Activated CD8-positive, alpha-beta T cell treated with anti-CD3 and anti-CD28 coated beads for 36 hours (primary cell): ENCODE measurements at regions not wholly inside any gene's neighbourhood (a gene's known extent, or its start where the extent isn't known, plus 50 kb on each side); places are given as distances from the start of the nearest gene placed in this dataset.

Experiments
- ATAC-seq: fragments of 200-7000 bp; cut with Tn5 transposase; one replicate; pipeline ENCODE4 v1.10.0; 2021; ENCODE audit warnings: mild to moderate bottlenecking, moderate library complexity
- CTCF ChIA-PET: fragments of 350-600 bp; sonication (Branson Sonifier 250); formaldehyde crosslinking; loops from one replicate; lab custom pipeline; 2021; ENCODE audit warnings: antibody characterized with exemption; lab: Charles Lee
- POLR2A ChIA-PET: fragments of 350-600 bp; sonication (Branson Sonifier 250); formaldehyde crosslinking; loops from one replicate; lab custom pipeline; 2021; ENCODE audit warnings: antibody characterized with exemption; lab: Charles Lee
- DNase-seq: peaks from one replicate; pipeline ENCODE4 v3.0.0-alpha.2; 2020
- H3K27ac Mint-ChIP-seq: one replicate; pipeline ENCODE4 v1.8.0; 2021; ENCODE audit warnings: mild to moderate bottlenecking, mixed read lengths
- H3K27me3 Mint-ChIP-seq: one replicate; pipeline ENCODE4 v1.8.0; 2021; ENCODE audit warnings: mixed read lengths
- H3K36me3 Mint-ChIP-seq: one replicate; pipeline ENCODE4 v1.8.0; 2021; ENCODE audit warnings: low read depth, mixed read lengths
- H3K4me1 Mint-ChIP-seq: one replicate; pipeline ENCODE4 v1.8.0; 2021; ENCODE audit warnings: low read depth, mixed read lengths
- H3K4me3 Mint-ChIP-seq: one replicate; pipeline ENCODE4 v1.8.0; 2021; ENCODE audit warnings: mild to moderate bottlenecking, moderate library complexity, mixed read lengths
- H3K9me3 Mint-ChIP-seq: one replicate; pipeline ENCODE4 v1.8.0; 2021; ENCODE audit warnings: mixed read lengths
- intact Hi-C: fragments of 100-400 bp; cut with micrococcal nuclease; formaldehyde crosslinking; loops from one replicate; pipeline ENCODE4 v1.10.0; 2022
- TF ChIP-seq, protein P1 (sequence below): fragments of 200-600 bp; IDR thresholded peaks from one replicate; pipeline ENCODE4 v1.8.0; 2022; ENCODE audit warnings: antibody characterized with exemption, mild to moderate bottlenecking

DNA sequence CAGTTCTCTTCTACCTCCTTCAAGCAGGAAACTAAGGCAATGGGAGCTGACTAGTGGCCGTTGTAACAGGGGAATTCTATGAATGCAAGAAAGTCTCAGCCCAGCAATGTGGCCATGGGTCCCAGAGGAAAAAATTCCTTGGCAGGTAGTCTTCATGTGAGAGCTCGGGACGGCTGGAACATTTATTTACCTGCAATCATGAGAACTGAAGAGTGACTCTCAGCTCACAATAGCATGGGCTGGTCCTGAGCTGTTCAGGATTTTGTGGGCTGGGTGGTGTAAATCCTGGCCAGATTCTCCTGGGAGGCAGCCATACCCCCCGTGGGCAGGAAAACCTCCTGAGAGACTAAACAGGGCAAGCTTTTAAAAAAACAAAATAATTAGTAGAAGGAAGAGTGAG is 330.3 kb upstream of the CTNNB1 start:
- H3K27me3 Mint-ChIP-seq: peaks cover 5% of the 10 kb centered on the region
- no peak overlapping the region for H3K4me3 Mint-ChIP-seq
- H3K4me1 Mint-ChIP-seq: no peaks in the 10 kb centered on the region
- DNase-seq (no peak), ATAC-seq (no peak)
- no peaks in the 10 kb centered on the region for H3K36me3 Mint-ChIP-seq
- no peak overlapping the region for H3K27ac Mint-ChIP-seq
- POLR2A ChIA-PET: no interaction called here
- TF ChIP-seq, protein P1, sequence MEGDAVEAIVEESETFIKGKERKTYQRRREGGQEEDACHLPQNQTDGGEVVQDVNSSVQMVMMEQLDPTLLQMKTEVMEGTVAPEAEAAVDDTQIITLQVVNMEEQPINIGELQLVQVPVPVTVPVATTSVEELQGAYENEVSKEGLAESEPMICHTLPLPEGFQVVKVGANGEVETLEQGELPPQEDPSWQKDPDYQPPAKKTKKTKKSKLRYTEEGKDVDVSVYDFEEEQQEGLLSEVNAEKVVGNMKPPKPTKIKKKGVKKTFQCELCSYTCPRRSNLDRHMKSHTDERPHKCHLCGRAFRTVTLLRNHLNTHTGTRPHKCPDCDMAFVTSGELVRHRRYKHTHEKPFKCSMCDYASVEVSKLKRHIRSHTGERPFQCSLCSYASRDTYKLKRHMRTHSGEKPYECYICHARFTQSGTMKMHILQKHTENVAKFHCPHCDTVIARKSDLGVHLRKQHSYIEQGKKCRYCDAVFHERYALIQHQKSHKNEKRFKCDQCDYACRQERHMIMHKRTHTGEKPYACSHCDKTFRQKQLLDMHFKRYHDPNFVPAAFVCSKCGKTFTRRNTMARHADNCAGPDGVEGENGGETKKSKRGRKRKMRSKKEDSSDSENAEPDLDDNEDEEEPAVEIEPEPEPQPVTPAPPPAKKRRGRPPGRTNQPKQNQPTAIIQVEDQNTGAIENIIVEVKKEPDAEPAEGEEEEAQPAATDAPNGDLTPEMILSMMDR: no peak
- intact Hi-C loops: no loop called here
- CTCF ChIA-PET: no interaction called here
- H3K9me3 Mint-ChIP-seq: no peaks in the 10 kb centered on the region

DNA sequence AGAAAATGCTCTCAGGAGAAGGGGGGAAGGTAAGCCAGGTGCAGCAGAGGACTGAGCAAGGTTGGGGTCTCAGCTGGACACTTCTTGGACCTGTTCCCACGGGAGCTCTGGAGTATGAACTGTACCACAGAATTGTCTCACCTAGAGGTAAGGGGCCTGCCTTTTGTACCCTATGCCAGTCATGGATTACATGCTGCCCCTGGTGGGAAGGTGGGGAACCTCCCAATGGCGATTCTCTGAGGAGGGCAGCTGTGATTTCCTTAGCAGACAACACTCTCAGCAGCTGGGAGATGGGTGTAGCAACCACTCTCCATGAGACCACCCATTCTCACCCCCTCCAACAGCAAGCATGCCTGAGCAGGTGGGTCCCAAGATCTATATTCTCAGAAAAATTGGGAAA is 329.4 kb upstream of the CTNNB1 start:
- DNase-seq (no peak), ATAC-seq (no peak)
- TF ChIP-seq, protein P1: no peak
- no peaks in the 10 kb centered on the region for H3K4me1 Mint-ChIP-seq
- no peak overlapping the region for H3K4me3 Mint-ChIP-seq
- H3K27me3 Mint-ChIP-seq: peaks cover 5% of the 10 kb centered on the region
- POLR2A ChIA-PET: no interaction called here
- no peaks in the 10 kb centered on the region for H3K9me3 Mint-ChIP-seq
- CTCF ChIA-PET: no interaction called here
- H3K36me3 Mint-ChIP-seq: no peaks in the 10 kb centered on the region
- H3K27ac Mint-ChIP-seq: no peak overlapping the region
- intact Hi-C loops: no loop called here

- peaks cover 5% of the 10 kb centered on the region for H3K27me3 Mint-ChIP-seq
- H3K4me3 Mint-ChIP-seq: no peak overlapping the region
- H3K27ac Mint-ChIP-seq: no peak overlapping the region
- CTCF ChIA-PET: no interaction called here
- intact Hi-C loops: no loop called here
- DNase-seq: no peak
- POLR2A ChIA-PET: no interaction called here
- TF ChIP-seq, protein P1: no peak
- no peaks in the 10 kb centered on the region for H3K4me1 Mint-ChIP-seq
- no peaks in the 10 kb centered on the region for H3K9me3 Mint-ChIP-seq
- ATAC-seq: no peak
- H3K36me3 Mint-ChIP-seq: no peaks in the 10 kb centered on the region
Measured at GRCh38 chr3:40871394-40871793, 327.9 kb upstream of the CTNNB1 start.

DNA sequence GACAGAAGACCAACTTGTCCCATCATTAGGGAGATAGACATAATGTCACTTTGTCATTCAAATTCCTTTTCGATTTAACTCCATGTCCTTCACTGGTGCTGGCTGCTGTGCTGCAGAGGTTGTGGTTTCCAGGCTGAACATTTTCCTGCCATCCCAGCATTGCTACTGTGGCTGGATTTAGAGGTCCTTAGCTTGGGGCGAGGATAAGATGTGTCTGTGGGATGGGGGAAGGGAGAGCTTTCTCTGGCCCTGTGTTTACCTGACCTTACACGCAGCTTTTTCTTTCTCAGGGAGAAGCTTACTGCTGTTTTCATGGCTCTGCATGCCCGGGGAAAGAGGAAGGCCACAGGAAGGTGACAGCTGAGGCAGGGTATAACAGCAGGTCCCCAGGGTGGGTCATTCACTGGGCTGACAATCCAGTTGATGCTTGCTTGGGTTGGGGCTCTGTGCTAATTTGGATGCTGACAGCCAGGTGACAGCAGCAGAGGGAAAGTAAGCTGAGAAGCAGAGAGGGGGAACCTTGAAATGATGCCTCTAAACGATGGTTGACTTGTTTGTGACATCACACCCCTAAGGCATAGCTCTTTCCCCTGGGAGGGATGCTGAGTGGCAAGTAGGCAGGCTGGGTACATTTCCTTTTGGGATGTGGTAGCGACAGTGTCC is 326.9 kb upstream of the CTNNB1 start:
- no peak overlapping the region for H3K4me3 Mint-ChIP-seq
- DNase-seq (no peak), ATAC-seq (no peak)
- intact Hi-C loops: no loop called here
- no peaks in the 10 kb centered on the region for H3K4me1 Mint-ChIP-seq
- POLR2A ChIA-PET: no interaction called here
- CTCF ChIA-PET: no interaction called here
- TF ChIP-seq, protein P1: no peak
- H3K27ac Mint-ChIP-seq: no peak overlapping the region
- H3K36me3 Mint-ChIP-seq: no peaks in the 10 kb centered on the region
- peaks cover 7% of the 10 kb centered on the region for H3K27me3 Mint-ChIP-seq
- no peaks in the 10 kb centered on the region for H3K9me3 Mint-ChIP-seq

DNA sequence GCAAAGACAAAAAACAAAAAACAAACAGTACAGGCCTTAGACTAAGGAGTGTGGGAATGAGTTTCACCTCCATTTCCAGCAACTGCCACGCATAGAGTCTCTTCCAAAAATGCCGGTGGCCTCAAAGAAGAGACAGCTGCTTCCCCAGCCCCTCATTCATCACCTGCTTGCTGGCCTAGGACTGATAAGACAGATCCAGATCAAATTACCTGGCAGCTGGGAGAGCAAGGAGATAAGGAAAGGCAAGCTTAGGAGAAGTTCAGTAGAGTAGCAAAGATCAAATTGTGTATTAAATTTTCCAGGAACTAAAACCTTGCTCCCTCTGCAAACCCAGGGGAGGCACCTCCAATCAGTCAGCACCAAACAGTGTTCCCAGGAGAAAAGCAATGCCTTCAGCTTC is 325.8 kb upstream of the CTNNB1 start:
- Mint-ChIP-seq H3K4me1 (no peaks in the 10 kb centered on the region), H3K9me3 (no peaks in the 10 kb centered on the region), H3K27me3 (peaks cover 7% of the 10 kb centered on the region), H3K27ac (no peak overlapping the region), H3K4me3 (no peak overlapping the region), H3K36me3 (no peaks in the 10 kb centered on the region)
- TF ChIP-seq, protein P1: no peak
- intact Hi-C loops: no loop called here
- POLR2A ChIA-PET: no interaction called here
- no peak for ATAC-seq
- DNase-seq: no peak
- CTCF ChIA-PET: no interaction called here
